HepG2 (cell line): ENCODE measurements at regions not wholly inside any gene's neighbourhood (a gene's known extent, or its start where the extent isn't known, plus 50 kb on each side); places are given as distances from the start of the nearest gene placed in this dataset.

ENCODE experiments used
- ATAC-seq: fragments of 200-7000 bp; cut with Tn5 transposase; 3 replicates; pipeline ENCODE4 v1.9.1; 2020; ENCODE audit warnings: mild to moderate bottlenecking, moderate library complexity
- BruUV-seq: library from RNA; stranded (reverse); fragments of 400-500 nt; replicated peaks from 2 replicates; lab custom pipeline; 2021; lab: Mats Ljungman, UMichigan
- CTCF ChIA-PET: fragments of 300-600 bp; formaldehyde crosslinking; extraction: SDS; loops from one replicate; lab custom pipeline; 2021; ENCODE audit warnings: low total read pairs, inconsistent platforms, low intra/inter-chr PET ratio; lab: Yijun Ruan, JAX
- POLR2A ChIA-PET: fragments of 350-600 bp; sonication (Branson Sonifier 250); formaldehyde crosslinking; loops from one replicate; lab custom pipeline; 2020; ENCODE audit warnings: antibody characterized with exemption, inconsistent platforms; lab: Yijun Ruan, JAX
- DNase-seq: peaks from one replicate; pipeline ENCODE4 v3.0.0-alpha.2; 2015; ENCODE audit warnings: low spot score
- FAIRE-seq: peaks from 3 replicates; lab custom pipeline; 2011; peaks lifted over from hg19 to GRCh38; lab: Jason Lieb, UNC
- H2AFZ ChIP-seq: one replicate; pipeline ENCODE4 v1.6.1; 2011; ENCODE audit warnings: low read length, inconsistent platforms
- H3K27ac ChIP-seq: fragments of 300-600 bp; 3 replicates; pipeline ENCODE4 v1.8.0; 2011; ENCODE audit warnings: mixed run types, mild to moderate bottlenecking, mixed read lengths, low read length, inconsistent platforms; ENCODE audit not compliant: insufficient read depth; ENCODE audit errors: extremely low read length
- H3K27me3 ChIP-seq, 2 experiments: fragments of 200-600 bp in 1 of 2; 2 replicates in 1 of 2; 3 replicates in 1 of 2; pipeline versions ENCODE4 v1.6.0 to v1.8.0; 2011; ENCODE audit warnings: low read length in 2 of 2, mild to moderate bottlenecking in 2 of 2, moderate library complexity in 2 of 2, inconsistent platforms in 1 of 2; ENCODE audit not compliant: insufficient read depth in 2 of 2, control insufficient read depth in 1 of 2
- H3K36me3 ChIP-seq, 2 experiments: fragments of 200-600 bp in 1 of 2; replicated peaks in 1 of 2; 2 replicates in 1 of 2; 3 replicates in 1 of 2; pipeline versions ENCODE4 v1.5.1 to v1.8.0; 2011; ENCODE audit warnings: low read length in 2 of 2, inconsistent platforms in 1 of 2; ENCODE audit not compliant: insufficient read depth in 2 of 2, control insufficient read depth in 1 of 2
- H3K4me1 ChIP-seq: 2 replicates; pipeline ENCODE4 v1.5.1; 2012; ENCODE audit warnings: low read length, inconsistent platforms; ENCODE audit not compliant: insufficient read depth
- H3K4me2 ChIP-seq: 2 replicates; pipeline ENCODE4 v1.6.0; 2011; ENCODE audit warnings: low read depth, low read length, inconsistent platforms
- H3K4me3 ChIP-seq, 3 experiments: fragments of 200-600 bp in 1 of 3; sonication (generic), shearing (Covaris generic) in 1 of 3; replicated peaks in 1 of 3; 2 replicates each; pipeline ENCODE4 v1.5.1; 2011 to 2016; ENCODE audit warnings: low read length in 3 of 3, inconsistent platforms in 2 of 3, low read depth in 2 of 3, mild to moderate bottlenecking in 2 of 3, control low read depth in 1 of 3, mixed read lengths in 1 of 3; ENCODE audit not compliant: insufficient read depth in 1 of 3
- H3K79me2 ChIP-seq: one replicate; pipeline ENCODE4 v1.6.1; 2011; ENCODE audit warnings: low read length, inconsistent platforms; ENCODE audit not compliant: insufficient read depth
- H3K9ac ChIP-seq: 2 replicates; pipeline ENCODE4 v1.6.0; 2011; ENCODE audit warnings: mild to moderate bottlenecking, low read depth, low read length, inconsistent platforms; ENCODE audit not compliant: insufficient read depth
- H3K9me3 ChIP-seq: 2 replicates; pipeline ENCODE4 v1.5.1; 2012; ENCODE audit warnings: mild to moderate bottlenecking, low read length
- H4K20me1 ChIP-seq: 2 replicates; pipeline ENCODE4 v1.6.0; 2011; ENCODE audit warnings: inconsistent platforms, mild to moderate bottlenecking, low read length, moderate library complexity; ENCODE audit not compliant: insufficient read depth
- DZIP1 ChIP-seq: sonication (generic); formaldehyde crosslinking; IDR thresholded peaks from 2 replicates; pipeline ENCODE4 v1.5.0; 2020; ENCODE audit warnings: mild to moderate bottlenecking, missing genetic modification reagents
- MXD1 ChIP-seq: sonication (generic); formaldehyde crosslinking; IDR thresholded peaks from 2 replicates; pipeline ENCODE4 v1.4.0; 2020; ENCODE audit warnings: mild to moderate bottlenecking, missing genetic modification reagents
- RAD21 ChIP-seq: fragments of 450-650 bp; formaldehyde crosslinking; IDR thresholded peaks from 2 replicates; pipeline ENCODE4 v1.5.0; 2020; ENCODE audit warnings: mild to moderate bottlenecking
- RARA ChIP-seq: IDR thresholded peaks from 2 replicates; pipeline ENCODE4 v1.6.1; 2016; ENCODE audit warnings: missing genetic modification reagents, missing compliant biosample characterization
- SMAD3 ChIP-seq: sonication (generic); formaldehyde crosslinking; IDR thresholded peaks from 2 replicates; pipeline ENCODE4 v1.4.0; 2020; ENCODE audit warnings: missing genetic modification reagents
- SRF ChIP-seq: IDR thresholded peaks from 2 replicates; pipeline ENCODE4 v1.6.1; 2011; ENCODE audit warnings: mild to moderate bottlenecking, low read depth, low read length, moderate library complexity
- TFAP4 ChIP-seq: sonication (generic); IDR thresholded peaks from 2 replicates; pipeline ENCODE4 v1.6.1; 2016; ENCODE audit warnings: low read depth, borderline replicate concordance
- ZFX ChIP-seq: sonication (generic); formaldehyde crosslinking; IDR thresholded peaks from 2 replicates; pipeline ENCODE4 v1.4.0; 2020; ENCODE audit warnings: mild to moderate bottlenecking, low read depth, missing genetic modification reagents, moderate library complexity
- ZNF335 ChIP-seq: sonication (generic); formaldehyde crosslinking; IDR thresholded peaks from 2 replicates; pipeline ENCODE4 v1.4.0; 2020; ENCODE audit warnings: missing genetic modification reagents
- ZNF770 ChIP-seq: sonication (generic); formaldehyde crosslinking; IDR thresholded peaks from 2 replicates; pipeline ENCODE4 v1.5.0; 2020; ENCODE audit warnings: mild to moderate bottlenecking, missing genetic modification reagents
- ZSCAN9 ChIP-seq: IDR thresholded peaks from 2 replicates; pipeline ENCODE4 v1.6.1; 2016; ENCODE audit warnings: borderline replicate concordance
- WGBS: methylation state at CpG from one replicate; pipeline ENCODE4 v1.1.6; 2017; ENCODE audit warnings: low lambda C conversion rate; 5-methylcytosine and 5-hydroxymethylcytosine counted together
- in situ Hi-C: cut with HindIII; loops from 2 replicates; pipeline ENCODE4 v1.10.0; 2017; ENCODE audit warnings: low pct_unique_long_range_greater_than_20kb; ENCODE audit not compliant: extremely low pct_ligation_motif_present
- intact Hi-C: fragments of 100-400 bp; cut with micrococcal nuclease; formaldehyde crosslinking; loops from one replicate; pipeline ENCODE4 v1.10.0; 2022; ENCODE audit not compliant: unreplicated experiment

- in situ Hi-C loops (no loop called here), intact Hi-C loops (no loop called here)
- ChIA-PET CTCF (no interaction called here), POLR2A (no interaction called here)
- BruUV-seq, result no TSS peak
- no peak for DNase-seq
- FAIRE-seq, result no peak
- H4K20me1 ChIP-seq, result no peaks in the 10 kb centered on the region
- no peak overlapping the region for H3K4me3 ChIP-seq
- 0% methylated on average over 1 of the region's 1 CpG for WGBS
- no peaks in the 10 kb centered on the region for H3K27me3 ChIP-seq
- no peak for ATAC-seq
- H3K4me2 ChIP-seq, result no peak overlapping the region
- H3K9me3 ChIP-seq, result peaks cover 6% of the 10 kb centered on the region
- no peak overlapping the region for H2AFZ ChIP-seq
- H3K36me3 ChIP-seq, result no peaks in the 10 kb centered on the region
- no peaks in the 10 kb centered on the region for H3K79me2 ChIP-seq
- TF ChIP-seq ZFX (CRISPR knock-in tag), result no peak
- no peak for TF ChIP-seq SMAD3
- no peak for TF ChIP-seq SRF
- TF ChIP-seq RAD21 (CRISPR knock-in tag), result no peak
- no peak for TF ChIP-seq MXD1 (CRISPR knock-in tag)
- no peak for TF ChIP-seq DZIP1 (CRISPR knock-in tag)
- TF ChIP-seq ZNF770 (CRISPR knock-in tag), result no peak
- TF ChIP-seq TFAP4, result no peak
- TF ChIP-seq ZNF335, result no peak
- no peak for TF ChIP-seq ZSCAN9 (CRISPR knock-in tag)
- TF ChIP-seq RARA (CRISPR knock-in tag), result no peak
- no peak overlapping the region for H3K27ac ChIP-seq
- no peaks in the 10 kb centered on the region for H3K4me1 ChIP-seq
- no peak overlapping the region for H3K9ac ChIP-seq
Observed at GRCh38 chr18:27723168-27723567, 453.8 kb downstream of the CDH2 start.
